ENCODE measurements at regions not wholly inside any gene's neighbourhood (a gene's known extent, or its start where the extent isn't known, plus 50 kb on each side); places are given as distances from the start of the nearest gene placed in this dataset.

GRCh38 chr3:38964646-38965045, 87.1 kb downstream of the SCN11A start:
- Histone ChIP-seq H4K8ac (ENCODE audit: extremely low read depth, insufficient read depth, low read length) (no peak overlapping the region), H3K14ac (ENCODE audit: insufficient read length) (no peak overlapping the region), H2AK5ac (ENCODE audit: low read depth, low read length) (no peak overlapping the region), H2AFZ (ENCODE audit: low read length) (no peak overlapping the region), H4K5ac (ENCODE audit: insufficient read length, low read depth, low read length) (no peak overlapping the region), H4K20me1 (replicated peaks in 1 of 2; ENCODE audit: control insufficient read depth in 1 of 2, insufficient read depth in 2 of 2, low read length in 2 of 2) (no peaks in the 10 kb centered on the region), H2BK12ac (ENCODE audit: low read depth, low read length) (no peak overlapping the region), H2BK20ac (ENCODE audit: low read length) (no peak overlapping the region), H3K23ac (ENCODE audit: insufficient read length) (no peak overlapping the region), H2BK5ac (ENCODE audit: low read depth, low read length) (no peak overlapping the region), H3K36me3 (ENCODE audit: control insufficient read depth in 2 of 4, insufficient read depth in 4 of 4, low read length in 3 of 4) (no peaks in the 10 kb centered on the region), H3K4me2 (ENCODE audit: insufficient read depth in 1 of 2, low read depth in 2 of 2, low read length in 2 of 2) (no peak overlapping the region), H3K4ac (replicated peaks; ENCODE audit: insufficient read length, low read depth, low read length) (no peak overlapping the region), H3K79me1 (ENCODE audit: low read depth, low read length) (no peaks in the 10 kb centered on the region), H3K4me1 (replicated peaks in 1 of 4; ENCODE audit: control insufficient read depth in 3 of 4, insufficient read depth in 4 of 4, low read length in 3 of 4) (peaks cover 0 to 2% (median under 1%) of the 10 kb centered on the region in 4 experiments; a peak in 3 of 7 replicates), H3K56ac (replicated peaks; ENCODE audit: insufficient read length, low read depth, low read length) (no peak overlapping the region), H3K18ac (ENCODE audit: extremely low read depth, low read length) (no peak overlapping the region), H3K79me2 (ENCODE audit: control insufficient read depth in 1 of 2, insufficient read depth in 2 of 2, low read length in 2 of 2) (no peaks in the 10 kb centered on the region), H3K4me3 (ENCODE audit: extremely low read depth in 1 of 4, insufficient read depth in 2 of 4, low read depth in 3 of 4, low read length in 4 of 4) (no peak overlapping the region), H3K27me3 (replicated peaks in 1 of 4; ENCODE audit: control insufficient read depth in 3 of 4, extremely low read depth in 1 of 4, insufficient read depth in 3 of 4, low read length in 3 of 4) (peaks cover 0 to 2% (median 0%) of the 10 kb centered on the region in 4 experiments; a peak in 1 of 7 replicates), H4K91ac (replicated peaks; ENCODE audit: insufficient read length, low read length) (no peak overlapping the region), H3K27ac (ENCODE audit: low read depth, low read length) (no peak overlapping the region), H2BK120ac (replicated peaks; ENCODE audit: low read depth, low read length) (no peak overlapping the region), H2BK15ac (ENCODE audit: low read length) (no peak overlapping the region), H3K9me3 (ENCODE audit: insufficient read depth in 2 of 2, low read depth in 1 of 2, low read length in 1 of 2) (no peaks in the 10 kb centered on the region), H3K9ac (replicated peaks in 1 of 4; ENCODE audit: extremely low read depth in 1 of 4, low read depth in 3 of 4, low read length in 3 of 4) (no peak overlapping the region), H3K23me2 (ENCODE audit: low read depth, low read length) (no peaks in the 10 kb centered on the region)
- ChIA-PET CTCF (ENCODE audit: partially characterized antibody) (interaction anchor here (1.7 kb wide), 1 partner anchor 20 kb away, joined by 3 read pairs; no protein-coding TSS in a partner anchor), POLR2A (ENCODE audit: partially characterized antibody) (no interaction called here)
- FAIRE-seq (no peak), DNase-seq (ENCODE audit: low read depth in 1 of 2, low spot score in 2 of 2) (no peak)
- WGBS, 2 experiments (ENCODE audit: extremely low coverage in 1 of 2, insufficient coverage in 1 of 2, insufficient read length in 1 of 2, insufficient replicate concordance in 2 of 2, low coverage in 1 of 2, low lambda C conversion rate in 2 of 2, missing lambda C conversion rate in 1 of 2) = 83% methylated on average over 4 of the region's 4 CpGs; no CpG with 5 or more reads in 1 of the 2 experiments
- TF ChIP-seq RXRA (IDR thresholded peaks at IDR 0.05; ENCODE audit: insufficient read depth, low read depth, low read length) = no peak
- no peak for TF ChIP-seq EZH2 (IDR thresholded peaks at IDR 0.05; ENCODE audit: low read depth, low read length, severe bottlenecking)

Data from H1 (cell line).